ENCODE measurements at regions not wholly inside any gene's neighbourhood (a gene's known extent, or its start where the extent isn't known, plus 50 kb on each side); places are given as distances from the start of the nearest gene placed in this dataset.

- no peak for DNase-seq (ENCODE audit: low read depth)
Measured at GRCh38 chr22:47442821-47443220, 680.4 kb downstream of the TBC1D22A start.

GRCh38 chr22:47439643-47440265 lies 677.3 kb downstream of the TBC1D22A start:
- no peak for DNase-seq (ENCODE audit: low read depth)

DNA sequence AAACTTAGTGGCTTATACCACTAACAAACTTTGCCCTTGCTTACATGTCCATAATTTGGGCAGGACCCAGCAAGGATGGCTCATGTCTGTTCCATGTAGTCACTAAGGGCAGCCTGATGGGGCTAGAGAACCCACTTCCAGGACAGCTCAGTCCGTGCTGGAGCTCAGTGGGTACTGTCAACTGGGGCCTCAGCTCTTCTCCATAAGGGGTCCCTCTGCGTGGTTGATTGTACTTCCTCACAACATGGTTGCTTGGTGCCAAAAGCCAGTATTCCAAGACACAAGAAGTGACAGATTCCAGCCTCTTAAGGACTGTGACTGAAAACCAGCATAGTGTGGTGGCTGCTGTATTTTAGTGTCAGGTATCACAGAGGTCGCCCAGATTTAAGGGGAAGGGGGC lies 675.2 kb downstream of the TBC1D22A start:
- DNase-seq (ENCODE audit: low read depth) = no peak

DNA sequence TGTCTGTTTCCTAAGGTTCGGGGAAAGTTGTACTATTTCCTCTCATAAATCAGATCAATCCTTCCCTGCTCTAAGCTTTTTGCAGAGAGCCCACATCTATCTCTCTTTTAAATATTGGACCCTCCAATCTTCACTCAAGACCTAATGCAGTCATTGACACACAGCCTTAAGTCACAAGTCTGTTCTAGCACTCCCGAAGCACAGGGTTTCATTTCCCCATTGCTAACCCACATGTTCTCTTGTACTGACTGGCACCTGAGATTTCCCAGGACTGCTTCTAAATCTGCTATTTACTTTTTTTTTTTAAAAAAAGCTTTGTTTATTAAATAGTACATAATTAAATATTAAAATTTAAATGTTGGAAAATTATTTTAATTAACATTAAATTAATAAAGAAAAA lies 674.7 kb downstream of the TBC1D22A start:
- DNase-seq (ENCODE audit: low read depth) = no peak

DNA sequence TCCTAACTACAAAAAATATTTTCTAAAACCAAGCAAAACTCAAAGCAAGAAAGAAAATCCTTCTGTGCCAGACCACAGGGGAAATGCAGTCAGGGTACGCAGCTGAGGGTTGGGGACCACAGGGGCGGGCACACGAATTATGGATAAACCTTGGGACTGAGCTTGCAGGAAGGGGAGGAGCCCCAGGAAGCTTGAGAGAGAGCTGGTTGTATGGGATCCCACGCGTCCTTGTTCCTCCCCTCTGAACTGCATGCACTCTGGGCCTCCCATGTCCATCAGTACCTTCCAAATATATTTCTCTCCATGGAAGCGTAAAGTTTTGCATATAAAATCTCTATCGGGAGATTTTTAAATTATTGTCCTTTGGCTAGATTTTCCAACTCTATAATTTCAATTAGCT lies 673.4 kb downstream of the TBC1D22A start:
- no peak for DNase-seq (ENCODE audit: low read depth)

GRCh38 chr22:47435204-47435487 lies 672.7 kb downstream of the TBC1D22A start:
- no peak for DNase-seq (ENCODE audit: low read depth)

DNA sequence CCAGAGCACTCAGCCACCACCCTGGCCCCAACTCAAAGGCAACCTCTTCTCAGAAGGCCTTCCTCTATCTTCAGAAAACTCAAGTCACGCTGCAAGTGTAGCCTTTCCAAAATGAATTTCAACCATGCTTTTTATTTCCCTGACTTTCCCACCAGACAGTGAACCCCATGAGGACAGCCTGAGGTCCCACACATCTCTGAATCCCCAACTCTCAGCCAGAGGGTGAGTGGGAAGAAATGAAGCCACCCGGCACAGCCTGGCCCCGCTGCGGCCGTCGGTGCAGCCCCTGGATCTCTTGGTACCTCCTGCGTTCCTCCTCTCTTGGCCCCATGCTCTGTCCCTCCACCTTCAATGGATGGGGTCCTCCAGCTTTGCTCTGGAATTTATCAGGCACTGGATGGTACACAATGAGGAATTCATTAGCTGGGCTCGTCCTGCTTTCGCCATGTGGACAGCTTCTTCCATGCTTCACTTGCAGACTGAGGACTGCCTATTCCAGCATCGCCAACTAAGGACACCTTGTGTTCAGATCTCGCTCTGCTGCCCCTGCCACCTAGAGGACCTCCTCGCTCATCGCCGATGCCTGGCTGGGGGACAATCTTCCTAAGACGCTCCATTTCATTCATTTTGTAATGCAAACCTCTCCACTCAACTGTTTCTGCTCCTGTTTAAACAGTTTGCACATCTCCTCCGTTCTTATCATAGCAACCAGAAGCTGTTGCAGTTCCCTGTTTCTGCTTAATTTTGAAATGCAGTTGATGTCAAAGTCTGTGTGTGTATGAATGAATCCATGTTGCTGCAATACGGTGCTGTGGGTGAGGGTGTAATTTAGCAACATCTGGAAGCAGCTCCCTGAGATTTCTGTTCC lies 672.1 kb downstream of the TBC1D22A start:
- DNase-seq (ENCODE audit: low read depth) = no peak

GRCh38 chr22:47433627-47434026 lies 671.2 kb downstream of the TBC1D22A start:
- no peak for DNase-seq (ENCODE audit: low read depth)

DNA sequence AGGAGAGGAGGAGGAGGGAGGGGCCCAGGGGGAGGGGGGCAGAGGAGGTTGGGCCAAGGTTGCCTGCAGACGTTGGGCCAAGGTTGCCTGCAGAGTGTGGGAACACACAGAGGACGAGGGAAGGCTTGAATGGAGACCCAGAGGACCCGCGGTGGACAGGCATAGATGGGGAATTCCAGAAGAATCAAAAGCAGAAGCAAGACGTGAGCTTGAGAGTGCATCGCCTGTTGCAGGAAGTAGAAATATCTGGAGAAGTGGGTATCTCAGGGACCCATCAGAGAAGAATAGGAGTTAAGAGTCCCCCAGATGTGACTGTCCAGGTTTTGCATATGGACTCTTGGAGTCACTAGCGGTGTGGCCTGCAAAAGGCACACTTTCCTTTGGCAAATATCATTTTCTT lies 670.2 kb downstream of the TBC1D22A start:
- DNase-seq (ENCODE audit: low read depth) = no peak

DNA sequence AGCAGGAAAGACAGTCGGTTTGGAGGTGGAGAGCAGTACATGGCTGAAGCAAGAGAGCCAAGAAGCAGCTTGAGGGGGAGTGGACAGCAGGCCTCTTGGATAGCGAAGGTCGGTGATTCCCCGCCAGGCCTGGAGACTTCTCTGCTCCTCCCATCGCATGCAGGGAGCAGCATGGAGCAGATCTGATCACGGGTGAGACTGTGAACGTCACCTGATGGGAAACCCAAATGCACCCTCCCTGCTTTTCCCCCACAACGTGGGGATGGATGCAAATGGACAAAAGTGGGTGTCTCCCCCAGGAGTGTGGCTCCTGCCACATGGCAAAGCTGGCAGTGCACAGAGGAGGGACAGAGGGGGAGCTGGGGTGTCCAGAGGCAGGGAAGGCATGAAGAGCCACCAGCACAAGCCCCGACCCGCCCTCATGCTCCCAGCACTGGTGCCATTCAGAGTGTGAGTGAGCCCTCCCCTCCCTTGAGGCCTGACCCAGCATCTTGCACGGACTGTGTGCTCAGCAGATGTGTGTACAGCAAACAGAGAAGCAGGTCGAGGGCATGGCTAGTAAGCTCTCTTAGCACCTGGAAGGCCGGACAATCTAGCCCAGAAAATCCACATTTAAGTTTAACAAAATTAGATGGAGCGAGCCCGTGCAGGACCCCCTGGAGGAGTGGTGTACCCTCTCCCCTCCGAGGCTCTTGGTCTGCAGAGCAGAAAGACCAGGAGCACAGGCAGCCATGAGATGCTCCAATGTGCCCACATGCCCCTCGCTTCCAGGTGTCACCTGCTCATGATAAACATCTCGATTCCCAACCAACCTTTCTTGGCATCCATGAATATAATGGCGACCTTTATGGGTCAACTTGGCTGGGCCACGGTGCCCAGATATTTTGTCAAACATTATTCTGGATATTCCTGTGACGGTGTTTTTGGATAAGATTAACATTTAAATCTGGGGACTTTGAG lies 661.7 kb downstream of the TBC1D22A start:
- DNase-seq (ENCODE audit: low read depth) = no peak

DNA sequence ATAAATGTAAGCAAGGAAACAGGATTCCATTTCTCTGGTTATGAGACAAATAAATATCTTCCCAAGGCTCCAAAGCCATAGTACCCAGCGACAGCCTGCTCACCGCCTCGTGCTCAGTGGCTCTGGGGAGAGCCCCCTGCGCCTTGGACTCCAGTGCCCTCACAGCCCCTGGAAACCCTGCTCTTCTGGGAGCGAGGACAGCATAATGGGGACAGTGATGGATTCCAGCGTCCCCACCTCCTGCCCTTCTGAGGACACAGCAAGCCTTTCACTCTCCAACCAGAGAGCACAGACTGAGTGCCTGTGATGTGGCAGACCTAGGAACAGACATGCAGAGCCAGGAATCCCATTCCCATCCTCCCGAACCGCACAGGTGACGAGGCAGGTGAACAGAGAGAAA lies 660.8 kb downstream of the TBC1D22A start:
- DNase-seq (ENCODE audit: low read depth) = no peak

DNA sequence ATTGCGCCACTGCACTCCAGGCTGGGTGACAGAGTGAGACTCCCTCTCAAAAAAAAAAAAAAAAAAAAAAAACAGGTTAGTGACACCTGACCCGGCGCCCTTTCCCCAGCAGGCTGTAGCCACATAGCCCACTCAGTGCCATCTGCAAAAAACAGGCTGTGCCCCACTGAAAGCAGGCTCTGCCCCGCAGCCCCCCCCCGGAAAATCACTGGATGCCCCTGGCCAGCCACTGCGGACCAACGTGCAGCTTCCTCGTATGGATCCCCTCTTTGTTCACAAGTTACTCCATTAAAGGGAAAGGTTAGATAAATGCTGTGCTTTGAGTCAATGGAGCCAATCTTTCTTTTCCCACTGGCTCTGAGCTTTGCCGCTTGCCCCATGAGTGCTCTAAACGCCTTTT lies 660.3 kb downstream of the TBC1D22A start:
- no peak for DNase-seq (ENCODE audit: low read depth)

DNA sequence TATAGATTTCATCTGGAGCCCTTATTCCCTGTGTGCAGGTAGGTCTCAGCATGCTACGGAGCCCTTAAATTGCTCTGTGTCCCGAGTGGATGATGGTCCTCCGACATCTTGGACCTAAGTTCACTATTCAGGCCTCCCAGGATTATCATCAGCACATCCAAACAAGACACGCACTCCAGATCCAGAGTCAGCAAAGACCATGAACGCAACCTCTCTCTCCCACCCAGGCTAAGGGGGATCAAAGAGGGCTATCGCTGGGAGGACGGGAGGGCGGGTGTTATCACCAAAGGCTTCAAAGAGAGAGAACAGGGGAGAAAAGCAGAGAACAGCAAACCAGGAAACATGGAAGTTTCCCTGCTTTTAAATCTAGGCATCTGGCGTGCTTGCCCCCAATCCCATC lies 659.4 kb downstream of the TBC1D22A start:
- no peak for DNase-seq (ENCODE audit: low read depth)

GRCh38 chr22:47420211-47420610 lies 657.8 kb downstream of the TBC1D22A start:
- DNase-seq (ENCODE audit: low read depth) = no peak

GRCh38 chr22:47419239-47419638 lies 656.8 kb downstream of the TBC1D22A start:
- DNase-seq (ENCODE audit: low read depth) = no peak

DNA sequence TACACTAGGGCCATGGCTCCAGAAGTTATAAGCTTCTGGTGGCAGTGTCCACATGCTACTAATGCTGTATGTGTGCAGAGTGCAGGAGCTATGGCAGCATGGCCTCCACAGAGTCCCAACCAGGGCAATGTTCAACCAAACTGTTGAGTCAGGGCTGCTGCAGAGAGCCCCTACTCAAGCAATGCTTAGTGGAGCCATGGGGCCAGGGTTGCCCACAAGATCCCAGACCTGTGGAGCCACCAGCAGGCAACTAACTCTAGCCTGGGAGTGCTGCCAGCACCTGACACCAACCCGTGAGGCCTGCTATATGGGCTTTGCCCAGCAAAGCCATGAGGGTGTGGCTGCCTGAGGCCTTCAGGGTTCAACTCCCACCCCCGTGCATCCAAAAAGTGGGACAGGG lies 655.2 kb downstream of the TBC1D22A start:
- DNase-seq (ENCODE audit: low read depth) = no peak

DNA sequence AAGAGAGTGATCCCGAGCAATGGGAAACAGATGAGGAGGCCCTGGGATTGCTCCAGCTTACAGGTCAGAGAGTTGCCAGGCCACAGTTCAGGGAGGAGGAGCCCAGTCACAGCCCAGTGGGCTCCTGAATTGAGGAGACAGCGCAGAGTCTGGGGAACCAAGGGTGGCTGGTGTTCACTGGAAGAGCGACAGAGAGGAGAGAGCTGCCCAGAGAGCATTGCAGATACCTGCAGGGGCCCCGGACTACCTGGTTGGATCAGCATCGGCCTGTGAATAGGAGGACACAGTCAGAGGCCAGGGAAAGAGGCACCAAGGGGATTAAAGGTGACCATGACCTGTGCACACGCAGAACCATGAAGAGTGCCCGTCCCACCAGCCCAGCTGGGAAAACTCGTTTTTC lies 648.6 kb downstream of the TBC1D22A start:
- no peak for DNase-seq (ENCODE audit: low read depth)

DNA sequence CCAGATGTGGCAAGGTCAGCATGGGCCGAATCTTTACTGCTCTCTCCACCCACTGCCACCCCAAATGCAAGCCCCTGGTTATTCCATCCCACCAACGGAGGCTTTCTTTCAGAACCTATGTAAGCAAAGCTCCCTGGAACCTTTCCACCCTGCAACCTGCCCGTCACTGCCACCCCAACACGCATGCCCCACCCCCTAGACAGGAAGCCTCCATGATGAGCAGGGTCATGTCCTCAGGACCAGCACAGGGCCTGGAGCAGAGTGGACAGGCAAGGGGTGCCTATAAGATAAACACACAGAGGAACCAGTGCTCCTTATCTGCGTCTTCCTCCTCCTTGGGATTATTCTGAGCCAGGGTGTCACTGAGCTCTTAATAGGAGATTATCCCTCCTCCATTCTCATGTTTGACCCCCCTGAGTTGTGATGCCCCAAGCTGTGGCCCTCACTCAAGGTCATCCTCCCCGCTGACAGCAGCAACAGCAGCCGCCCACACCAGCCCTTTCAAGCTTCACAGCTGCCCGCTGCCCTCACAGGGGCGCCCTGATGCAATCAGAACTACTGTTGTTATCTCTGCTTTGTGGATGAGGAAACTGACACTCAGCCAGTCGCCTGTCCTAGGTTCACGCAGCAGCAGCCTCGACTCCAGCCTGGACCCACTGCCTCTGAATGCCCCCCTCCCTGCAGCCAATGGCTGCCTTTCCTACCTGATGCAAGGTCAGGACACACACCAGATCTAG lies 647.3 kb downstream of the TBC1D22A start:
- no peak for DNase-seq (ENCODE audit: low read depth)

DNA sequence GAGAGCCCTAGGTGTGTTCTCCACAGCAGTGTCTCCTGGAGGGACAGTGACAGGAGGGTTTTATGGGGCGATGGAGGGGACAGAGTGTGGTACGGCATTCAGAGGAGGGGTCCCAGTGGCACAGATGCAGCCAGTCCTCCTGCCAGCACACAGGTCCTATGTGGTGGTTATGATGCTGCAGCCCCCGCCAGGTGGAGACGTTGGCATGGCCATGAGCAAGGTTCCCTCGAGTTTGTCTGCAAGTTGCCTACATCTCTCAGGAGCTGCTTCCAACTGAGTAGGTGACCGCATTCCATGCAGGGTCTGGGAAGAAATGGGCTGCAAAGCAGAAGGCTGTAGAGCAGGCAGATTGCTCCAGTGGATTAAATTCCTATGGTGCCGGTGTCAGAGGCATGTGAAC lies 646.0 kb downstream of the TBC1D22A start:
- no peak for DNase-seq (ENCODE audit: low read depth)

DNA sequence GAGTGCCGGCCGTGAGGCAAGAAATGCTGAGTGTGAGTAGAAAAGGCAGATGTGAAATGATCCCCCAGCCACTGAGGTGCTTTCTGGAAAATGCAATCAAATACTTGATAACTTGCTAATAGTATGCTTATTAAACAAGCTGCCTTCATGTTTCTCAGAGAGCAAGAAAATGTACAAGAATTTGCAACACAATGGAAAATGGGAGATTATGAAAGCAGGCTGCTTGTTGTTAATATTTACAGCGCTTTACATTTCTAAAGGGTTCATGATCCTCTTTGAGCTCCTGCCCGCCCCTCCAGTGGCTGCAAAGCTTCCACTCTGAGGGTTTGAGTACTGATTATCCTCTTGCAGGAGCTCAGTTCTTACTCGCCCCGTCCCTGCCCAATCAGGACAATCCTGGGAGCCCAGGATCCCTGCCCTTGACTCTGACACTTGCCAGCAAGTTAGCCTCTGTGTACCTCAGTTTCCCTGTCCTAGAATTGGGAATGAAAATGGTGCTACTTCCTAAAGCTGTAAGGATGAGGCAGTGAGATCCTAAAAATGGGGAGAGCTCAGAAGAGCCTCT lies 645.1 kb downstream of the TBC1D22A start:
- DNase-seq (ENCODE audit: low read depth) = no peak

GRCh38 chr22:47406896-47407295 lies 644.4 kb downstream of the TBC1D22A start:
- DNase-seq (ENCODE audit: low read depth) = no peak

All from HS-5 (cell line).